ENCODE measurements at regions not wholly inside any gene's neighbourhood (a gene's known extent, or its start where the extent isn't known, plus 50 kb on each side); places are given as distances from the start of the nearest gene placed in this dataset.

GRCh38 chr4:129672941-129673340, 577.0 kb downstream of the C4orf33 start:
- CTCF ChIA-PET = no interaction called here
- BruUV-seq (replicated peaks) = no TSS peak
- dilution Hi-C loops (cut with HindIII; ENCODE audit: low sequenced_read_pairs, unreplicated experiment) = no loop called here

More at GRCh38 chr4:129672941-129673340, 577.0 kb downstream of the C4orf33 start:
- Histone ChIP-seq H2BK15ac (ENCODE audit: low read depth, low read length) (no peak overlapping the region), H3K9me1 (ENCODE audit: insufficient read depth, low read length) (no peaks in the 10 kb centered on the region), H3K27ac (ENCODE audit: insufficient read depth, low read length) (no peak overlapping the region), H2BK5ac (ENCODE audit: low read depth, low read length, poor library complexity, severe bottlenecking) (no peak overlapping the region), H3K4me1 (ENCODE audit: control insufficient read depth, insufficient read depth, low read length) (no peaks in the 10 kb centered on the region), H3K36me3 (ENCODE audit: control insufficient read depth, insufficient read depth, low read length) (no peaks in the 10 kb centered on the region), H2AK5ac (ENCODE audit: low read depth, low read length) (no peak overlapping the region), H3K4ac (ENCODE audit: low read depth, low read length) (no peak overlapping the region), H4K20me1 (ENCODE audit: insufficient read depth, low read length) (no peaks in the 10 kb centered on the region), H3K14ac (replicated peaks; ENCODE audit: low read depth, low read length) (no peak overlapping the region), H3K4me2 (ENCODE audit: low read depth, low read length) (no peak overlapping the region), H3K9me3 (ENCODE audit: control insufficient read depth, insufficient read depth, low read length) (peaks cover 8% of the 10 kb centered on the region; the same call in 1 of the 2 replicates), H4K91ac (ENCODE audit: insufficient read depth, low read depth, low read length) (no peak overlapping the region), H4K8ac (ENCODE audit: low read depth in 2 of 2, low read length in 2 of 2) (no peak overlapping the region), H3K23ac (ENCODE audit: low read depth, low read length) (no peak overlapping the region), H2AK9ac (replicated peaks; ENCODE audit: low read depth, low read length, poor library complexity) (no peak overlapping the region), H2BK120ac (ENCODE audit: low read depth, low read length) (no peak overlapping the region), H2AFZ (replicated peaks; ENCODE audit: low read length, poor library complexity) (no peak overlapping the region), H3K27me3 (ENCODE audit: control insufficient read depth, insufficient read depth, low read length) (no peaks in the 10 kb centered on the region), H2BK20ac (ENCODE audit: low read depth, low read length) (no peak overlapping the region), H3K56ac (ENCODE audit: extremely low read depth, insufficient read depth, low read length) (no peak overlapping the region), H4K5ac (ENCODE audit: low read depth, low read length) (no peak overlapping the region), H3K79me1 (ENCODE audit: low read depth in 1 of 2, low read length in 2 of 2) (no peaks in the 10 kb centered on the region), H3K18ac (ENCODE audit: low read depth, low read length) (no peak overlapping the region), H3K4me3 (ENCODE audit: insufficient read depth, low read depth, low read length) (no peak overlapping the region), H3K9ac (ENCODE audit: low read depth, low read length) (no peak overlapping the region)
- ATAC-seq (ENCODE audit: low read depth) (no peak), DNase-seq (no peak)
- intact Hi-C loops (cut with micrococcal nuclease) (no loop called here), in situ Hi-C loops (cut with MboI; ENCODE audit: low sequenced_read_pairs) (no loop called here)
- TF ChIP-seq FOS (IDR thresholded peaks at IDR 0.05; ENCODE audit: low read depth, low read length) = no peak
- TF ChIP-seq ELK1 (IDR thresholded peaks at IDR 0.05; ENCODE audit: borderline replicate concordance, low read depth, low read length) = no peak
- TF ChIP-seq SMC3 (IDR thresholded peaks at IDR 0.05; ENCODE audit: low read depth, low read length) = no peak
- TF ChIP-seq RFX5 (IDR thresholded peaks at IDR 0.05; ENCODE audit: low read depth, low read length) = no peak
- TF ChIP-seq RCOR1 (IDR thresholded peaks at IDR 0.05; ENCODE audit: insufficient replicate concordance, low read length) = no peak
- no peak for TF ChIP-seq USF2 (IDR thresholded peaks at IDR 0.05; ENCODE audit: low read depth, low read length)
- TF ChIP-seq MAZ (IDR thresholded peaks at IDR 0.05; ENCODE audit: borderline replicate concordance, low read depth, low read length) = no peak
- no peak for TF ChIP-seq RAD21 (IDR thresholded peaks at IDR 0.05; ENCODE audit: low read length)
- TF ChIP-seq MAFK (IDR thresholded peaks at IDR 0.05; ENCODE audit: low read depth, low read length) = no peak
- TF ChIP-seq NFE2L2 (IDR thresholded peaks at IDR 0.05; ENCODE audit: low read depth, low read length) = no peak
- TF ChIP-seq BHLHE40 (IDR thresholded peaks at IDR 0.05; ENCODE audit: low read depth, low read length) = no peak
- no peak for TF ChIP-seq CEBPB (IDR thresholded peaks at IDR 0.05; ENCODE audit: low read depth, low read length)
- no peak for TF ChIP-seq CTCF (conservative IDR thresholded peaks at IDR 0.05; ENCODE audit: low read depth, low read length)
- TF ChIP-seq MXI1 (IDR thresholded peaks at IDR 0.05; ENCODE audit: borderline replicate concordance, low read depth, low read length) = no peak
- TF ChIP-seq CHD1 (IDR thresholded peaks at IDR 0.05; ENCODE audit: low read depth, low read length) = no peak
- no peak for TF ChIP-seq POLR2A (IDR thresholded peaks at IDR 0.05; ENCODE audit: low read depth, low read length)
- POLR2A ChIA-PET (ENCODE audit: unreplicated experiment) = no interaction called here

Measured in IMR-90 (cell line).